Suprapubic skin (tissue), 3 donors: ENCODE measurements at regions not wholly inside any gene's neighbourhood (a gene's known extent, or its start where the extent isn't known, plus 50 kb on each side); places are given as distances from the start of the nearest gene placed in this dataset.

Experiments
- EP300 ChIP-seq: sonication (generic); formaldehyde crosslinking; IDR thresholded peaks from one replicate; pipeline ENCODE4 v1.6.1; 2017; ENCODE audit warnings: antibody characterized with exemption
- POLR2A ChIP-seq, 2 donors: fragments of 450-650 bp; IDR thresholded peaks; one replicate each; pipeline ENCODE4 v1.6.1; 2017; ENCODE audit warnings: antibody characterized with exemption in 2 of 2, mild to moderate bottlenecking in 2 of 2, moderate library complexity in 2 of 2
- TF ChIP-seq, protein P1 (sequence below), 2 donors: fragments of 200-600 bp in 1 of 2; fragments of 450-650 bp in 1 of 2; sonication (generic) in 1 of 2; IDR thresholded peaks; one replicate each; pipeline ENCODE4 v1.5.1; 2016 to 2019; ENCODE audit warnings: antibody characterized with exemption in 2 of 2, mild to moderate bottlenecking in 1 of 2, moderate library complexity in 1 of 2

DNA sequence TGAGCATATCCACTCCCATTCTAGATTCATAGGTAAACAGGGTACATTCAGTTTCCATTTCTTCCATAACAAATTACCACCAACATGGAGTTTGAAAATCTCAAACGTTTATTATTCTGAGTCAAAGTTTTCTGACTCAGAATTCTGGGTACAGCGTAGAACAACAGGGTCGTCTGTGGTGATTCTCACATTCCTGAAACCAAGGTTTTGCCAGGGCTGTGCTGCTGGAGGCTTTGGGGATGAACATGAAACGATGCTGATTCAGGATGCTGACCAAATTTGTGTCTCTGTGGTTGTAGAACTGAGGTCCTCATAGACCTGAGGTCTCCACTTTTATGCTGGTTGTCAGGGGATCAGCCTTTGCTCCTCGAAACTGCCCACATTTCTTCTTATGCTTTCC is 255.7 kb downstream of the DSEL start:
- TF ChIP-seq, protein P1, sequence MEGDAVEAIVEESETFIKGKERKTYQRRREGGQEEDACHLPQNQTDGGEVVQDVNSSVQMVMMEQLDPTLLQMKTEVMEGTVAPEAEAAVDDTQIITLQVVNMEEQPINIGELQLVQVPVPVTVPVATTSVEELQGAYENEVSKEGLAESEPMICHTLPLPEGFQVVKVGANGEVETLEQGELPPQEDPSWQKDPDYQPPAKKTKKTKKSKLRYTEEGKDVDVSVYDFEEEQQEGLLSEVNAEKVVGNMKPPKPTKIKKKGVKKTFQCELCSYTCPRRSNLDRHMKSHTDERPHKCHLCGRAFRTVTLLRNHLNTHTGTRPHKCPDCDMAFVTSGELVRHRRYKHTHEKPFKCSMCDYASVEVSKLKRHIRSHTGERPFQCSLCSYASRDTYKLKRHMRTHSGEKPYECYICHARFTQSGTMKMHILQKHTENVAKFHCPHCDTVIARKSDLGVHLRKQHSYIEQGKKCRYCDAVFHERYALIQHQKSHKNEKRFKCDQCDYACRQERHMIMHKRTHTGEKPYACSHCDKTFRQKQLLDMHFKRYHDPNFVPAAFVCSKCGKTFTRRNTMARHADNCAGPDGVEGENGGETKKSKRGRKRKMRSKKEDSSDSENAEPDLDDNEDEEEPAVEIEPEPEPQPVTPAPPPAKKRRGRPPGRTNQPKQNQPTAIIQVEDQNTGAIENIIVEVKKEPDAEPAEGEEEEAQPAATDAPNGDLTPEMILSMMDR (IDR thresholded peaks at IDR 0.05): no peak
- no peak for TF ChIP-seq POLR2A (IDR thresholded peaks at IDR 0.05)
- TF ChIP-seq EP300: no peak
